ENCODE measurements at regions not wholly inside any gene's neighbourhood (a gene's known extent, or its start where the extent isn't known, plus 50 kb on each side); places are given as distances from the start of the nearest gene placed in this dataset.

- no peak for FAIRE-seq
Observed at GRCh38 chr1:229037806-229038405, 233.0 kb upstream of the RAB4A start.

GRCh38 chr1:229040630-229041358, 230.1 kb upstream of the RAB4A start:
- no peak for FAIRE-seq

DNA sequence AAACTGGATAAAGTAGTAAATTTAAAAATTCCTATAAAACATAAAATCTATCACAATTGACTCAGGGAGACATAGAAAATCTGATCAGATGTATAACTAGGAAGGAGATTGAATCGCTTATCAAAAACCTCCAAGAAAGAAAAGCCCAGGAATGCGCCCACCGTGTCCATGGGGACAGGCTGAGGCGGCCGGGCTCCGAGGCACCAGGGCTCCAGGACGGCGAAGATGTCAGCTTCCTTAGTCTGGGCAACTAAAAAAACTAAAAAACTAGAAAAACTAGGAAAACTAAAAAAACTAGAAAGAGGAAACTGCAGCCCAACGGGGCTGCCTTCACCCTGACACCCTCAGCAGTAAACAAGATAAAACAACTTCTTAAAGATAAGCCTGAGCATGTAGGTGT, 229.0 kb upstream of the RAB4A start:
- FAIRE-seq = no peak

DNA sequence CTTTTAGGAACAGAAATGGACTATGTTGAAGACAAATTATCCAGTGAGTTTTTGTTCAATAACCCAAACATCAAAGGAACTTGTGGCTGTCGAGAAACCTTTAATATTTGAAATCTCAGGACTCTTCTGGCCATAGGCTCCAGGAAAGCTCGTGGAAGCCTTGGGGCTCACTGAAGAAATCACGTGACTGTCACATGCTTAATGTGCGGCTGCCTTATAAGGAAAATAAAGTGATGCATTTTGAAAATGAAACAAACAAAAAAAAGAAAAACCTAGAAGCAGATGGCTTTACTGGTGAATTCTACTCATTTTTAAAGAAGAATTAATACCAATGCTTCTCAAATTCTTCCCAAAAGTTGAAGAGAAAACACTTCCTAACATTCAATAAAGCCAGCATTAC, 228.4 kb upstream of the RAB4A start:
- no peak for FAIRE-seq

DNA sequence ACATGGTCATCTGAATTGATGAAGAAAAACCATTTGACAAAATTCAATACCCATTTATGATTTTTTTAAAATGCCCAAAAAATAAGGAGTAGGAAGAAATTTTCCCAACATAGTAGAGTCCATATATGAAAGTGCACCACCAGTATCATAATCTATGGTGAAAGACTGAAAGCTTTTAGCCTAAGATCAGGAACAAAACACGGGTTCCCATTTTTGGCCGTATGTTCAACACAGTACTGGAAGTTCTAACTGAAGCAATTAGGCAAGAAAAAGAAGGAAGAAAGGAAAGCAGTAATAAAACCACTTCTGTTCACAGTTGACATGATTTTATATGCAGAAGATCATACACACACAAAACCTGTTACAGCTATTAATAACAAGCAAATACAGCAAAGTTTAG, 227.8 kb upstream of the RAB4A start:
- no peak for FAIRE-seq

DNA sequence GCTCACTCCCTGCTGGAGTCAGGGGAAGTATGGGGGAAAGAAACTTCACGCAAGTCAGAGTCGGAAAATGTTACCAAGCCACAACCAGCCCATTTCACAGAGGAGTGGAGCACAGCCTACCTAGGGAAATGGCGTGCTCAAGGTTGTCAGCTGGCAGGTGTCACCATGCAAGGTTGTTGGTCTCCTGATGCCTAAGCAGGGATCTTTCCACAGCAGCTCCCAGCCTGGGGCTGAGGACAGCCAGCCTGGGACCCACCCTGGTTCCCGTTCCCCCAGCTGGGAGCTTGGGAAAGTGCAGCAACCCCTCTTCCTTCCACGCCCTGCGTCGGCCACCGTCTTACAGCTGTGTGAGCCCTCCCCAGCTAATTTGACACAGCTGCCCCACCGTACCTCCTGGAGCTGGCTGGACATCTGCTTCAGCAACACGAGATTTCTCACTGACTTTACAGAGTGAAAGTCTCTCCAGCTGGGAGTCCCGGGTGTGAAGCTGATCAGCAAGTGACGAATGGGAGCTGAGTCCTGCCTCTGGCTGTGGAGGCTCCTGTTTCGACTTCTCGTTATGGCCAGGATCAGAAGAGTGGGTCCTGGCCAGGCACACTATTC, 224.6 kb upstream of the RAB4A start:
- FAIRE-seq = no peak

GRCh38 chr1:229047161-229047839, 223.6 kb upstream of the RAB4A start:
- FAIRE-seq = no peak

- no peak for FAIRE-seq
Observed at GRCh38 chr1:229047840-229048620, 222.9 kb upstream of the RAB4A start.

DNA sequence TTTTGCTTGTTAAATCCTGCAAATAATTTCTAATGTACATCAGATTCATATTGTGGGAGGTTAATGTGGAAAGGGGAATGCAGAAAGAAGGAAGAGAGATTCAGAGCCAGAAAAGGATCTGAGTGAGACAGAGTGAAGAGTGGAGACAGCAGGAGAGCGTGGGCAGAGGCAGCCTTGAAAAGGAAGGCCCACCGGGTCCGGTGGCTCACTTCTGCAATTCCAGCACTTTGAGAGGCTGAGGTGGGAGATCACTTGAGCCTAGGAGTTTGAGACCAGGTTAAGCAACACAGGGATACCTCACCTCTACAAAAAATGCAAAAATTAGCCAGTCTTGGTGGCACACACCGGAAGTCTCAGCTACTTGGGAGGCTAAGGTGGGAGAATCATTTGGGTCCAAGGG, 222.0 kb upstream of the RAB4A start:
- FAIRE-seq = no peak

DNA sequence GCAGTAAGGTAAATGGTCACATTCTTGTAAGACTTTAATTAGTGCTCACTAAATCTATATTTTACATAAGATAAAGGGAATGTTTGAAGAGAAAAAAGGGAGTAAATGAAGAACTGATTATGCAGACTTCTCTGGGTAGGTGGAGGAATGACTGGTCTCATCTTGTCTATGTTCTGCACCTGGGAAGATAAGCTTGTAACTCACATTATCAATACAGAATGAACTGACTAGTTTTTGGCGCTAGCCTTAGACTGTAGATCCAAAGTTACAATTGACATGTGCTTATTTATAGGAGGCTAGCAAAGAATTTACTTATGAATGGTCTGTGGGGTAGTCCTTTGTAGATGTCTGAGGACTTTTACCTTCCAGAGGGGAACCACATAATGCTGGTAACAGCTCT, 214.9 kb upstream of the RAB4A start:
- no peak for FAIRE-seq

- FAIRE-seq = no peak
Observed at GRCh38 chr1:229058111-229058561, 212.8 kb upstream of the RAB4A start.

DNA sequence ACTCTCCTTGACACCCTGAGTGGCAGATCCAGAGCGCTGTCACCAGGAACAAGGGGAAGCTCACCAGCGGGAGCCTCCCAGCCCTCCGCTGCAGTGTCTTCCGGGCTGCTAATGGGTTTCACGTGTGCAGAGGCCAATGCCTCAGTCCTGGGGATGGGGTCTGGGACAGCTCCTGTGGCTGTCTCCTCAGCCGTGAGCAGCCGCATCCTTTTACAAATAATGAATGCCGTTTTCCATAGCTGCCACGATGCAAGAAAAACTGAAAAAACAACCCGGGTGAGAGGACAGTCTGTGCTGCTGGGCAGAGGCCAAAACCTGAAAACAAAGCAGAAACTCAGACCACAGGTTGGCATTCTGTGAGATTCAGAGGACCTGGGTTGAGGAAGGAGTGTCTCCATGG, 212.2 kb upstream of the RAB4A start:
- no peak for FAIRE-seq

DNA sequence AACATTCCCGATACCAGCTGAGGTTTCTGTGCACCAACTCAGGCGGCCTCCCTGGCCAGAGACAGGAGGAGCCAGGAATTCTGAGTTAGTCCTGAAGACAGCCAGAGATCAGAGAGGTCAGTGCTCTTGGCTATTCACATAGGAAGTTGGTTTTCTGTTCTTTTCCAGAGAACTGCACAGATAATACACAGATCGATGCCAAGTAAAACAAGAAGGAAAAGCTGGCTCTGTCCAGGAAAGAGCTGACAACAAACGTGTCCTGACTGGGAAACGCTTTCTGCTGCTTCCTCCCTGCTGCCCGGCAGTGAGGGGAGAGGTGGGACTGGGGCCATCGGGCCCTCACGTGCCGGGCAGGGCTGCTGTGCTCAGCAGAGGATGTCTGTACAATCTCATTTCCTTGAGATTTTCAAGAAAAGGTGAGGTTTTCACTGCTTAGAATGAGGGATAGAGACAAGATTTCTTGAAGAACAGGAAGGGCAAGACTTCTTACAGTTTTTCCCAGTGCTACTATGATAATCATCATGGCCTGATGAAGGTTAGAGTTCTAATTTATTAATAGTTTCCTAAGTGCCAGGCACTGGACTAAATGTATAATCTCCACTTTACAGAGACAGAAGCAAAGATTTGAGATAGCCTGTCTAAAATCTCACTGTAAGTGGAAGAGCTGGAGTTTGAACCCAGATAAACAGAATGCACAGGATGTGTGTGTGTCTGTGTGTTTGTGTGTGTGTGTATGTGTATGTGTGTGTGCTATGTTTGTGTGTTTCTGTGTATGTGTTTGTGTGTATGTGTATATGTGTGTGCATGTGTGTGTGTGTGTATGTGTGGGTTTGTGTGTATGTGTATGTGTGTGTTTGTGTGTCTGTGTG, 211.0 kb upstream of the RAB4A start:
- FAIRE-seq = no peak

- FAIRE-seq = no peak
Observed at GRCh38 chr1:229062135-229062534, 208.8 kb upstream of the RAB4A start.

DNA sequence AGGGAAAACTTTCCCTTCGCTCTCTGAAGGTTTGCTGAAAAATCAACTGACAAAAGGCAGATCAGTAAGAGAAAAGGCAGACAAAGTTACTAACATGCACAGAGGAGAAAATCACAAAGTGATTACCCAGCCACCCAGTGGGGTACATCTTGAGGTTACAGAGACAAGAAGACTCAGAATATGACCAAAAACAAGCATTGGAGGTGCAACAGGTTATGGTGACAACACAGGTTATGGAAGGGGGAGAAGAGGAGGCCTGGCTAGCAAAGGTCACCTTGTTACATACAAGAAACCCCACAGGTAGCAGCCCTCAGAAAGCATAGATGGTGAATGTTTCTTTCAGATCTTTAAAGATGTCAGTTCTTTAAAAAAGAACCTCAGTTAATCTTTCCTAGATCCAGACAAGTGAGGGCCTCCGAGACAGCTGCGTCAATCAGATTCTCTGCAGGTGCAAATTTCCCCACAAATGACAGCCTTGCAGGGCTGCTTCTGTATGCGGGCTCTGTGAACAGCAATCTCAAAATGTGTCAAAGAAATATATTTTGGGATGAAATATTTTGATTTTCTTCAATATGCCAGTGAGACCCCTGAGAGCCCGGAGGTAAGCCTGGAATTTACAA, 207.6 kb upstream of the RAB4A start:
- no peak for FAIRE-seq

DNA sequence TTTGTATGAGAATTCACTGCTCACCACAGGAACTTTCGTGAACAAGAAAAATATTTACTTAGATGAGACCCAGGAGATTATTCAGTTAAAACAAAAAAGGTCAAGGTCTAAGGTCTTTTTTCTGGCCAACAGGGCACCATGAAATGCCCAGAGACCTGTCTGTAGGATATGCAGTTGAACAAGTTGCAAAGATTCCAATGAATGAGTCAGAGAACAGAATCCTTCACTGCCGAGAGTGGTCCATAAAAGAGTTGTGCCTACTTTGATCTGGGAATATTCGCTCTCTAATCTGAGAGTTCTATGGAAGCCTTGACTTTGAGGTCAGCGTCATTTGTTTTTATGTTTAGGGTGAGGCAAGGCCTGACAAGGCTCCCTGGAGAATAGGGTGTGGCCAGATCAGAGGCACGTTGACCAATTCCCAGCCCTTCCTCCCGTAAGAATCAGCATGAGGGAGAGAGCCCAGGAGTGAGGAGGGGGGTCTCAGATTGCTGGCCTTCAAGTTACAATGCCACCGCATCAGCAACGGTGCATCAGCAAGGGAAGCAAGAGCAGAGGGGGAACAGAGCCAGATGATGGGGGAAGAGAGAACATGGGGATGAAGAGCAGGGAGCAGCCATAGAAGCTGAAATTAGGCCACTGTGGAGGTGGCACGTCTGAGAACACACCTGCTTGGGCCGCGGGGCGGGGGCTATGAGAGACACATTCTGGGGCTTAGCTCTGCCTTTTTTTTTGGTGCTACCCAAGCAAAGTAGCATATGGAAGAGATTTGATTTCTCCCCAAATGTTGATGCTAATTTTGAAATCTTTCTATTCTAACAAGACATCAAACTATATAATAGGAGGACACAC, 206.4 kb upstream of the RAB4A start:
- FAIRE-seq = no peak

DNA sequence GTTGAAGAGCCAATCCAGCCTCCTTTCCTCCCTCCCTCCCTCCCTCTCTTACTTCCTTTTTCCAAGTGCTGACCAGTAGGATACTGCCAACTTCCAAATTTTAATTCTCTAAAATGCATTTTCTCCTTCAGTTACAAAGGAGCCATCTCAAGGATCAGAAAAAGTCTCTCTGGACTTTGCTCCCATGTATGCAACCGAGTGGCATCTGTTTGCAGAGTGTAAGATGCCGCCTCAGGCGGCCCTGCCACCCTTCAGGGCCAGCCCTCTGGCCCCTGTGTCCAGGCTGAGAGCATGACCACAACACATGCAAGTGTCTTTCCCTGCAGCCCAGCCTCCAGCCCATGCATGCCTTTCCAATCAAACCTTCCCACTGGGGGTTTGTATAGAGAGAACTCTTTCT, 205.3 kb upstream of the RAB4A start:
- FAIRE-seq = no peak

GRCh38 chr1:229066591-229066990, 204.3 kb upstream of the RAB4A start:
- FAIRE-seq = no peak

DNA sequence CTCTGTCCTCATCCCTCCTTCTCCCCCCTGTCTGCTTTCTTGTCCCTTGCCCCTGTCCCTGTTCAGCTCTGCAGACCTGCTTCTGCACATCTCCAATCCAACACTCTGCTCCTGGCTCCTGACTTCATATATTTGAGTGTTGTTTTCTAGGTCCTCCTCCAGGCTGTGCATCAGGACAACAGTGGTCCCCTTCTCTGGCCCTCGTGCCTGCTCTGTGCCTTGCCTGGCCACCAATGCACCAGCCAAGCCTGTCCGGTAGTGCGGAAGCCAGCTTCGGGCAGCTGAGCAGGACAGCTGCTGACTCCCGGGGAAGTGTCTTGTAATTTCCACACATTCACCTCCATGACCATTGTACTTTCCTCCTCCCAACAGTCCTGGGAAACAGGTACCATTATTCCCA, 203.4 kb upstream of the RAB4A start:
- no peak for FAIRE-seq

DNA sequence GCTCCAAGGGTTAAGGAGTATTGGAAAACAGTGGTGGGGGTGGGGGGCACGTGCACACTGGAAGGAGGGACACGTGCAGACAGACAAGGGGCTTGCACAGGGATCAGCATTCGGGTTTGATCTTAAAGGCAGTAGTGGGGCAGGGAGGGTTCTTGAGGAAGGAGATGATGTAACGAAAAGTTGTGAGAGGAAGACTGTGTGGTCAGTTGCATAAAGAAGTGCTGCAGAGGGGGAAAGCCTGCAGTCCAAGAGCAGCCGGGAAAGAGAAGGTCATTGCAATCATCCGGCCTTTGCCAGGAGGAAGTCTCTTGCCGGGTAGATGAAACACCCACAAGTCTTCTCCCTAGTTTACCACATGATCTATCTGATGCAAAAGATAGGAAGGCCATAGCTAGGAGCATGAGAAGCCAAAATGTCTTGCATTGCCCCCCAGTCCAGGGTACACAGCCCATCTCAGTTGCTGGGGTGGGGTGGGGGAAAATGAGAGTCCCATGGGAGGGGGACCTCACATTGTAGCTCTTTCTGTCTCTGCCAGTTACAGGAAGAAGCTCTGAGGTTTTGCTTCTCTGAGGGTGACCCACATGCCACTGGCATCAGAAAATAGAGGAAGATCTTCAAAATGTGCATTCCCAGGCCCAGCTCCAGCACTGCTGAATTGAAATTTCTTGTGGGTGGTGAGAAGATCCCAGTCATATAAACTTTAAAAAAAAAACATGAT, 202.5 kb upstream of the RAB4A start:
- FAIRE-seq = no peak
